GM12875 (cell line): ENCODE measurements at regions not wholly inside any gene's neighbourhood (a gene's known extent, or its start where the extent isn't known, plus 50 kb on each side); places are given as distances from the start of the nearest gene placed in this dataset.

ENCODE experiments used
- H3K4me3 ChIP-seq: one replicate; pipeline ENCODE4 v1.5.1; 2011; ENCODE audit warnings: low read depth, low read length, control low read depth
- CTCF ChIP-seq: IDR thresholded peaks from 2 replicates; pipeline ENCODE4 v1.5.1; 2011; ENCODE audit warnings: low read depth, mild to moderate bottlenecking, control low read depth, inconsistent platforms, low read length, moderate library complexity, borderline replicate concordance; ENCODE audit not compliant: insufficient read depth

GRCh38 chr5:20692913-20693312 is 704.9 kb upstream of the CDH18 start:
- no peak for TF ChIP-seq CTCF

GRCh38 chr5:20683241-20683940 is 695.4 kb upstream of the CDH18 start:
- TF ChIP-seq CTCF = no peak
- no peak overlapping the region for H3K4me3 ChIP-seq

More at GRCh38 chr5:20692913-20693312, 704.9 kb upstream of the CDH18 start:
- H3K4me3 ChIP-seq = no peak overlapping the region

- no peak for TF ChIP-seq CTCF
- H3K4me3 ChIP-seq = no peak overlapping the region
Observed at GRCh38 chr5:20680718-20681302, 692.8 kb upstream of the CDH18 start.

- no peak for TF ChIP-seq CTCF
- no peak overlapping the region for H3K4me3 ChIP-seq
Observed at GRCh38 chr5:20678814-20679298, 690.9 kb upstream of the CDH18 start.

- no peak for TF ChIP-seq CTCF
Observed at GRCh38 chr5:20678386-20678785, 690.4 kb upstream of the CDH18 start.

GRCh38 chr5:20660588-20660987 is 672.6 kb upstream of the CDH18 start:
- TF ChIP-seq CTCF = no peak
- no peak overlapping the region for H3K4me3 ChIP-seq

More at GRCh38 chr5:20678386-20678785, 690.4 kb upstream of the CDH18 start:
- no peak overlapping the region for H3K4me3 ChIP-seq

GRCh38 chr5:20656262-20656661 is 668.3 kb upstream of the CDH18 start:
- no peak overlapping the region for H3K4me3 ChIP-seq
- TF ChIP-seq CTCF = no peak
